PC-9 (cell line): ENCODE measurements at regions not wholly inside any gene's neighbourhood (a gene's known extent, or its start where the extent isn't known, plus 50 kb on each side); places are given as distances from the start of the nearest gene placed in this dataset.
"Not testable (repeated sequence)": the region's sequence is repeated elsewhere in the genome, so short reads cannot be mapped to it uniquely, and the experiment has no call there.

Experiments
- BruUV-seq: library from RNA; stranded (reverse); fragments of 400-500 nt; replicated peaks from 2 replicates; lab custom pipeline; 2021; lab: Mats Ljungman, UMichigan
- CTCF ChIA-PET: fragments of 300-600 bp; sonication (Branson Sonifier 250); formaldehyde crosslinking; loops from one replicate; lab custom pipeline; 2022; ENCODE audit warnings: antibody characterized with exemption; lab: Charles Lee
- POLR2A ChIA-PET: fragments of 300-600 bp; sonication (Branson Sonifier 250); formaldehyde crosslinking; loops from one replicate; lab custom pipeline; 2022; ENCODE audit warnings: antibody characterized with exemption; ENCODE audit not compliant: unreplicated experiment; lab: Charles Lee
- DNase-seq, 2 experiments: peaks; one replicate each; pipeline versions ENCODE4 v3.0.0 to v3.0.0-alpha.2; 2015 to 2022; ENCODE audit warnings: mixed read lengths in 1 of 2
- H2AFZ ChIP-seq: fragments of 200-600 bp; sonication (generic); 2 replicates; pipeline ENCODE4 v1.8.1; 2017; ENCODE audit warnings: antibody characterized with exemption
- H3F3A ChIP-seq: fragments of 200-600 bp; sonication (generic); 2 replicates; pipeline ENCODE4 v1.8.1; 2017; ENCODE audit warnings: antibody characterized with exemption, mild to moderate bottlenecking, low read depth; ENCODE audit not compliant: insufficient read depth
- H3K27ac ChIP-seq: fragments of 200-600 bp; sonication (generic); 2 replicates; pipeline ENCODE4 v1.6.1; 2016; ENCODE audit warnings: mixed run types
- H3K27me3 ChIP-seq: fragments of 200-600 bp; sonication (generic); 2 replicates; pipeline ENCODE4 v1.6.1; 2016; ENCODE audit warnings: low read depth, mixed run types; ENCODE audit not compliant: insufficient read depth
- H3K36me3 ChIP-seq: fragments of 200-600 bp; sonication (generic); 2 replicates; pipeline ENCODE4 v1.6.1; 2016; ENCODE audit warnings: low read depth, mixed run types
- H3K4me1 ChIP-seq: fragments of 200-600 bp; sonication (generic); replicated peaks from 2 replicates; pipeline ENCODE4 v1.6.1; 2016; ENCODE audit warnings: mixed run types; ENCODE audit not compliant: insufficient read depth
- H3K4me2 ChIP-seq: fragments of 200-600 bp; sonication (generic); 2 replicates; pipeline ENCODE4 v1.6.1; 2017; ENCODE audit warnings: mixed run types
- H3K4me3 ChIP-seq: fragments of 200-600 bp; sonication (generic); 2 replicates; pipeline ENCODE4 v1.6.1; 2016; ENCODE audit warnings: mixed run types
- H3K79me2 ChIP-seq: fragments of 200-600 bp; sonication (generic); 2 replicates; pipeline ENCODE4 v1.6.1; 2017; ENCODE audit warnings: low read depth, mixed run types
- H3K9me2 ChIP-seq: fragments of 200-600 bp; sonication (generic); 2 replicates; pipeline ENCODE4 v1.8.1; 2017; ENCODE audit warnings: mild to moderate bottlenecking; ENCODE audit not compliant: insufficient read depth
- H3K9me3 ChIP-seq: fragments of 200-600 bp; sonication (generic); 2 replicates; pipeline ENCODE4 v1.8.1; 2016; ENCODE audit warnings: low read depth; ENCODE audit not compliant: insufficient read depth
- H4K20me1 ChIP-seq: fragments of 200-600 bp; sonication (generic); 2 replicates; pipeline ENCODE4 v1.8.1; 2017; ENCODE audit not compliant: insufficient read depth
- CTCF ChIP-seq: fragments of 200-600 bp; sonication (generic); conservative IDR thresholded peaks from 2 replicates; pipeline ENCODE4 v1.6.1; 2017; ENCODE audit warnings: mixed run types, antibody characterized with exemption, mild to moderate bottlenecking, moderate library complexity
- EZH2 ChIP-seq: fragments of 200-600 bp; sonication (generic); IDR thresholded peaks from 2 replicates; pipeline ENCODE4 v1.8.0; 2017; ENCODE audit warnings: antibody characterized with exemption, low read depth
- intact Hi-C: fragments of 100-400 bp; cut with micrococcal nuclease; formaldehyde crosslinking; loops from one replicate; pipeline ENCODE4 v1.10.0; 2022; ENCODE audit not compliant: unreplicated experiment

GRCh38 chr5:74974451-74975091, 77.8 kb downstream of the GCNT4 start:
- Histone ChIP-seq H3K4me3 (no peak overlapping the region), H3K27me3 (no peaks in the 10 kb centered on the region), H4K20me1 (no peaks in the 10 kb centered on the region), H2AFZ (no peak overlapping the region), H3K4me1 (no peaks in the 10 kb centered on the region), H3K9me2 (no peaks in the 10 kb centered on the region), H3K79me2 (no peaks in the 10 kb centered on the region), H3K9me3 (peaks cover 7% of the 10 kb centered on the region; the same call in 1 of the 2 replicates), H3K27ac (no peak overlapping the region), H3K36me3 (no peaks in the 10 kb centered on the region), H3F3A (no peaks in the 10 kb centered on the region), H3K4me2 (no peak overlapping the region)
- CTCF ChIA-PET, result no interaction called here
- POLR2A ChIA-PET, result no interaction called here
- DNase-seq, result no peak
- BruUV-seq, result no TSS peak
- TF ChIP-seq CTCF, result no peak
- no peak for TF ChIP-seq EZH2
- intact Hi-C loops, result no loop called here

- Histone ChIP-seq H2AFZ (no peak overlapping the region), H3K27me3 (no peaks in the 10 kb centered on the region), H3F3A (no peaks in the 10 kb centered on the region), H3K4me1 (0 out of 2 replicates have a peak, but pooled peaks cover 3% of the 10 kb centered on the region), H3K4me3 (no peak overlapping the region), H3K4me2 (no peak overlapping the region), H4K20me1 (no peaks in the 10 kb centered on the region), H3K36me3 (no peaks in the 10 kb centered on the region), H3K9me3 (peaks cover 7% of the 10 kb centered on the region; the same call in 1 of the 2 replicates), H3K27ac (no peak overlapping the region), H3K9me2 (no peaks in the 10 kb centered on the region), H3K79me2 (no peaks in the 10 kb centered on the region)
- intact Hi-C loops, result no loop called here
- ChIA-PET POLR2A (interaction anchor here (0.6 kb wide), 1 partner anchor 19 kb away, joined by 6 read pairs; no protein-coding TSS in a partner anchor), CTCF (no interaction called here)
- BruUV-seq, result no TSS peak
- DNase-seq, result no peak
- TF ChIP-seq EZH2, result no peak
These were observed 78.7 kb downstream of the GCNT4 start for GRCh38 chr5:74973694-74974093.

GRCh38 chr5:74971947-74972460, 80.4 kb downstream of the GCNT4 start:
- ChIA-PET CTCF (no interaction called here), POLR2A (no interaction called here)
- Histone ChIP-seq H2AFZ (no peak overlapping the region), H3F3A (no peaks in the 10 kb centered on the region), H3K27me3 (no peaks in the 10 kb centered on the region), H3K4me2 (no peak overlapping the region), H3K4me1 (0 out of 2 replicates have a peak, but pooled peaks cover 5% of the 10 kb centered on the region), H4K20me1 (no peaks in the 10 kb centered on the region), H3K79me2 (no peaks in the 10 kb centered on the region), H3K9me3 (peaks cover 7% of the 10 kb centered on the region; the same call in 1 of the 2 replicates), H3K9me2 (no peaks in the 10 kb centered on the region), H3K4me3 (no peak overlapping the region), H3K36me3 (no peaks in the 10 kb centered on the region), H3K27ac (no peak overlapping the region)
- intact Hi-C loops, result no loop called here
- no peak for TF ChIP-seq EZH2
- no peak for TF ChIP-seq CTCF
- BruUV-seq, result no TSS peak
- DNase-seq, result no peak

GRCh38 chr5:74970891-74971290, 81.5 kb downstream of the GCNT4 start:
- BruUV-seq, H2AFZ ChIP-seq, POLR2A ChIA-PET, H4K20me1 ChIP-seq, H3K9me2 ChIP-seq, intact Hi-C loops, H3K27ac ChIP-seq, H3K4me3 ChIP-seq, H3K9me3 ChIP-seq, H3K27me3 ChIP-seq, H3K79me2 ChIP-seq, H3F3A ChIP-seq, CTCF ChIA-PET, H3K4me1 ChIP-seq, H3K4me2 ChIP-seq, H3K36me3 ChIP-seq, DNase-seq: not testable (repeated sequence)
